Mesendoderm (in vitro differentiated cells): ENCODE measurements at regions not wholly inside any gene's neighbourhood (a gene's known extent, or its start where the extent isn't known, plus 50 kb on each side); places are given as distances from the start of the nearest gene placed in this dataset.
"Not testable (repeated sequence)": the region's sequence is repeated elsewhere in the genome, so short reads cannot be mapped to it uniquely, and the experiment has no call there.

Source experiments
- DNase-seq: peaks from one replicate; pipeline ENCODE4 v3.0.0; 2013
- H2AK5ac ChIP-seq: 2 replicates; pipeline ENCODE4 v1.6.1; 2013; ENCODE audit warnings: low read length, inconsistent platforms
- H2BK120ac ChIP-seq: 2 replicates; pipeline ENCODE4 v1.6.1; 2013; ENCODE audit warnings: low read depth, mild to moderate bottlenecking, low read length, moderate library complexity, mixed read lengths
- H2BK15ac ChIP-seq: replicated peaks from 2 replicates; pipeline ENCODE4 v1.6.1; 2013; ENCODE audit warnings: low read depth, mild to moderate bottlenecking, moderate library complexity
- H2BK5ac ChIP-seq: 2 replicates; pipeline ENCODE4 v1.6.1; 2013; ENCODE audit warnings: low read length, inconsistent platforms
- H3K18ac ChIP-seq: 2 replicates; pipeline ENCODE4 v1.6.1; 2013; ENCODE audit warnings: mild to moderate bottlenecking, low read length, mixed read lengths
- H3K23ac ChIP-seq: one replicate; pipeline ENCODE4 v1.6.1; 2013; ENCODE audit warnings: low read length
- H3K27ac ChIP-seq: 2 replicates; pipeline ENCODE4 v1.5.1; 2013; ENCODE audit warnings: low read depth, mild to moderate bottlenecking, inconsistent platforms, low read length, moderate library complexity
- H3K27me3 ChIP-seq: 2 replicates; pipeline ENCODE4 v1.6.1; 2013; ENCODE audit warnings: low read length, control low read depth, mild to moderate bottlenecking, inconsistent platforms; ENCODE audit not compliant: insufficient read depth, poor library complexity
- H3K36me3 ChIP-seq: 2 replicates; pipeline ENCODE4 v1.6.1; 2013; ENCODE audit warnings: low read length, inconsistent platforms; ENCODE audit not compliant: control insufficient read depth, insufficient read depth
- H3K4ac ChIP-seq: one replicate; pipeline ENCODE4 v1.6.1; 2013; ENCODE audit warnings: low read depth, mild to moderate bottlenecking, low read length, moderate library complexity
- H3K4me1 ChIP-seq: 2 replicates; pipeline ENCODE4 v1.6.1; 2013; ENCODE audit warnings: low read depth, low read length, inconsistent platforms; ENCODE audit not compliant: control insufficient read depth
- H3K4me2 ChIP-seq: 2 replicates; pipeline ENCODE4 v1.6.1; 2013; ENCODE audit warnings: low read length
- H3K4me3 ChIP-seq: 2 replicates; pipeline ENCODE4 v1.5.1; 2013; ENCODE audit warnings: mild to moderate bottlenecking, low read length
- H3K56ac ChIP-seq: one replicate; pipeline ENCODE4 v1.6.1; 2013; ENCODE audit warnings: low read length
- H3K79me1 ChIP-seq: 2 replicates; pipeline ENCODE4 v1.6.1; 2013; ENCODE audit warnings: low read length, inconsistent platforms
- H3K79me2 ChIP-seq: 2 replicates; pipeline ENCODE4 v1.6.1; 2013; ENCODE audit warnings: mild to moderate bottlenecking, low read length; ENCODE audit not compliant: control insufficient read depth, insufficient read depth
- H3K9ac ChIP-seq: 2 replicates; pipeline ENCODE4 v1.6.1; 2013; ENCODE audit warnings: low read length, inconsistent platforms
- H4K5ac ChIP-seq: one replicate; pipeline ENCODE4 v1.6.1; 2013; ENCODE audit warnings: low read length
- H4K8ac ChIP-seq: one replicate; pipeline ENCODE4 v1.6.1; 2013; ENCODE audit warnings: low read depth, mild to moderate bottlenecking, control low read depth, low read length, moderate library complexity
- WGBS: extraction: QIAGEN DNeasy Blood & Tissue Kit; methylation state at CpG from one replicate; pipeline ENCODE4 v1.1.7; 2013; ENCODE audit warnings: low lambda C conversion rate, missing lambda C conversion rate; ENCODE audit not compliant: insufficient coverage; ENCODE audit errors: extremely low coverage; 5-methylcytosine and 5-hydroxymethylcytosine counted together

DNA sequence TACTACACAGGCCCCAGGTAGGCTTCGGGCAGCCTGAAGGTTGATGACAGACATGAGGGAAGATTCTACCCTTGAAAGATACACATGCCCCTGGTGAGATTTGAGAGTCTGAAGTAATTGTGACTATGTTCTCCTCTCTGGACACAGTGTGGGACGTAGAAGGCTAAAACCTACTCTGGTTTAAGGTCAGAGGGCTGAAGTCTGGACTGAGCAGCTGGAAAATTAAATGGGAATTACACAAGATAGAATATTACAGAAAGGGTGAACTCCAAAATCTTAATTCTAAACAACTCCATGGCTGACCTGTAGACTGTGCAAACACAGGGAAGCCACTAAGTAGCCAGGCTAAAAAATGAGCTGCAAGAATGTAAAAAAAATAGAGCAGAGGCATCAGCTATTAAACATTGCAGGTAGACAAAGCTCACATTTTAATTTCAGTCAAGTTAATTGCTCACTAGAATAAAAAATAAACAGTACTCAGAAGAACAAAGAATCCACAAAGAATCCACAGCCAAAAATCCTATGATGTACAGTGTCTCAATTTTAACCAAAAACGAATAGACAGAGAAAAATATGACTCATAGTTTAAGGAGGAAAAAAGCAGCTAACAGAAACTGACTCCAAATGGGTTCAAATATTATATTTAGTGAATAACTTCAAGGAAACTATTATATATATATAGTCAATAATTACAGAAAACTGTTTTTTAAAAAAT is 170.4 kb downstream of the PCDH18 start:
- H3K9ac ChIP-seq, result no peak overlapping the region
- no peaks in the 10 kb centered on the region for H3K27me3 ChIP-seq
- no peak overlapping the region for H2BK5ac ChIP-seq
- no peak overlapping the region for H2BK120ac ChIP-seq
- H3K79me2 ChIP-seq, result no peaks in the 10 kb centered on the region
- no peak overlapping the region for H4K8ac ChIP-seq
- H3K18ac ChIP-seq, result no peak overlapping the region
- H2BK15ac ChIP-seq, result no peak overlapping the region
- H3K23ac ChIP-seq, result no peak overlapping the region
- no peak overlapping the region for H3K27ac ChIP-seq
- no CpG with 5 or more reads among the region's 3 CpGs for WGBS
- no peak overlapping the region for H3K4me2 ChIP-seq
- H3K56ac ChIP-seq, result no peak overlapping the region
- H2AK5ac ChIP-seq, result no peak overlapping the region
- no peaks in the 10 kb centered on the region for H3K36me3 ChIP-seq
- H4K5ac ChIP-seq, result no peak overlapping the region
- H3K4me3 ChIP-seq, result no peak overlapping the region
- no peaks in the 10 kb centered on the region for H3K79me1 ChIP-seq
- no peak overlapping the region for H3K4ac ChIP-seq
- no peak for DNase-seq
- H3K4me1 ChIP-seq, result no peaks in the 10 kb centered on the region

DNA sequence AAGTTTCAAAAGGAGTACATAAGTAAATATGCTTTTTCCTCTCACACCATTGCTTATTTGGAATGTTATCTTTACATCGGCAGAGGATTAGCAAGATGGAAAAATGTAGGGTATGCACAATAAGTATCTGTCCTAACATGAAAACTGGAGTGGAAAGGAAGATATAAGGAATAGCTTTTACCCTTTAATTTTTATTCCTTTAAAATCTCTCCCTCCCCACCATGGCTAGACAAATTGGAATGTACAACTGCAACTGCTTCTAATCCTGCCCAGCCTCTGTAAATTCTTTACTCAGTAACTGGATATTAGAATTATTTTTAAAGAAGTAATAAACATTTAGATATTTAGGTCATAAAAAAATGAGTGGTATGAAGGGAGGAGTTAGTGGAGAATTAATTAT is 171.5 kb downstream of the PCDH18 start:
- Histone ChIP-seq H2BK120ac (no peak overlapping the region), H3K27me3 (no peaks in the 10 kb centered on the region), H2AK5ac (no peak overlapping the region), H4K8ac (no peak overlapping the region), H3K23ac (no peak overlapping the region), H4K5ac (no peak overlapping the region), H3K79me1 (no peaks in the 10 kb centered on the region), H3K56ac (no peak overlapping the region), H3K79me2 (no peaks in the 10 kb centered on the region), H3K27ac (no peak overlapping the region), H2BK15ac (no peak overlapping the region), H3K4me1 (no peaks in the 10 kb centered on the region), H3K4me2 (no peak overlapping the region), H3K36me3 (no peaks in the 10 kb centered on the region), H3K9ac (no peak overlapping the region), H3K4ac (no peak overlapping the region), H3K4me3 (no peak overlapping the region), H2BK5ac (no peak overlapping the region), H3K18ac (no peak overlapping the region)
- no peak for DNase-seq
- no CpG with 5 or more reads among the region's 1 CpG for WGBS

DNA sequence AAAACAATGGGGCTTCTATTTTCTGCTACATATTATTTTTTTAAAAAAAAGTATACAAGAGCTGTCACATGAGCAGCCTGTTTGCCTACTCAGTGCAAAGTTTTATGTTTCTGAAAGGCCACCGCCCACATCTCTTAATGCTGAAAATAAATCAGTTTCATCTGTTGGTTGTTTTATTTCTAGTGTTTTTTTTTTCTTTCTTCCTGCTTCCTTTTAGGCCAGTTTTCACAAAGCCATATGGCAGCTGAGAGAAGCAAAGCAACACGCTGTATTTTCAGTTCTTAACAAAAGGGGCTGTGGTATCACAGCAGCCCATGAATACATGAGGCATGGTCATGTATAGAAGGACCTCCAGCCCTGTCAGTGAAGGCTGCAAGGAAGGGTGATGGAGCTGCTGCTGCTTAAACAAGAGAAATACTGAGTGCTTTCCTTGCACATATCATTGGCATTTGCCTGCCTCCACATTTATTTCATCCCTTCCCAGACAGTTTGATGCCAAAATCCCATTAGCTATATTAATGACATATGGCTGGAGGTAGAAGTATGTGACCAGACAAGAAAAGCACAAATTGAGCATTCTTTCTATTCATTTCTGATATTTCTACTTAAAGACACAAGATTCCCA is 172.5 kb downstream of the PCDH18 start:
- Histone ChIP-seq H4K8ac (no peak overlapping the region), H3K18ac (no peak overlapping the region), H3K4me3 (no peak overlapping the region), H3K23ac (no peak overlapping the region), H3K9ac (no peak overlapping the region), H3K79me2 (no peaks in the 10 kb centered on the region), H3K4me2 (no peak overlapping the region), H3K56ac (no peak overlapping the region), H3K4me1 (no peaks in the 10 kb centered on the region), H3K79me1 (no peaks in the 10 kb centered on the region), H3K27ac (no peak overlapping the region), H2BK120ac (no peak overlapping the region), H3K27me3 (no peaks in the 10 kb centered on the region), H3K36me3 (no peaks in the 10 kb centered on the region), H2BK15ac (no peak overlapping the region), H3K4ac (no peak overlapping the region), H2BK5ac (no peak overlapping the region), H4K5ac (no peak overlapping the region), H2AK5ac (no peak overlapping the region)
- no peak for DNase-seq
- no CpG with 5 or more reads among the region's 2 CpGs for WGBS

DNA sequence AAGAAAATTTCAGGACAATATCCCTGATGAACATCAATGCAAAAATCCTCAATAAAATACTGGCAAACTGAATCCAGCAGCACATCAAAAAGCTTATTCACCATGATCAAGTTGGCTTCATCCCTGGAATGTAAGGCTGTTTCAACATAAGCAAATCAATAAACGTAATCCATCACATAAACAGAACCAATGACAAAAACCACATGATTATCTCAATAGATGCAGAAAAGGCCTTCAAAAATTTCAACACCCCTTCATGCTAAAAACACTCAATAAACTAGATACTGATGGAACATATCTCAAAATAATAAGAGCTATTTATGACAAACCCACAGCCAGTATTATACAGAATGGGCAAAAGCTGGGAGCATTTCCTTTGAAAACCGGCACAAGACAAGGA is 177.7 kb downstream of the PCDH18 start:
- H2AK5ac ChIP-seq, H3K18ac ChIP-seq, H3K79me1 ChIP-seq, H4K8ac ChIP-seq, H3K4me2 ChIP-seq, H3K4me1 ChIP-seq, H3K4me3 ChIP-seq, H3K79me2 ChIP-seq, H3K4ac ChIP-seq, H3K27ac ChIP-seq, H3K23ac ChIP-seq, H3K36me3 ChIP-seq, H2BK15ac ChIP-seq, H2BK120ac ChIP-seq, H2BK5ac ChIP-seq, H4K5ac ChIP-seq, H3K27me3 ChIP-seq, H3K9ac ChIP-seq, H3K56ac ChIP-seq, DNase-seq: not testable (repeated sequence)
- WGBS, result no CpG with 5 or more reads among the region's 2 CpGs

DNA sequence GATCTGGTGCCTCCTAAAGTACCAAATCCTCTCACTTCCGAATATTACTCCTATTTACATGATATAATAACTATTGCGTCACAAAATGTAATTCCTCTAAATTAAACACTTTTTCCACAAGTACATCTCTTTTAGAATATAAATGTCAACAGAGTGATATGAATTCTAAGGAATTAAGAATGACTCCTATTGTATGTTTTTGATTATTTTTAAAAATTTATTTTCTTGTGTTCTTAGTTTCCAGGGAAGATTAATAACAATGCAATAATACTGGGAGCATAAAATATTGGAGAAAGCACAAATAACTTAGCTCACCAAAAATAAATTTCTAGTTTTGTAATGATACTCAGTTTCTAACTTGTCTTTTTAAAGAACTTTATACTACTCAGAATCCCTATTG is 184.9 kb downstream of the PCDH18 start:
- Histone ChIP-seq H2BK5ac (no peak overlapping the region), H2AK5ac (no peak overlapping the region), H3K23ac (no peak overlapping the region), H4K8ac (no peak overlapping the region), H3K4me2 (no peak overlapping the region), H3K4me1 (no peaks in the 10 kb centered on the region), H2BK120ac (no peak overlapping the region), H3K36me3 (no peaks in the 10 kb centered on the region), H3K4me3 (no peak overlapping the region), H3K4ac (no peak overlapping the region), H3K79me2 (no peaks in the 10 kb centered on the region), H3K79me1 (no peaks in the 10 kb centered on the region), H2BK15ac (no peak overlapping the region), H3K27ac (no peak overlapping the region), H3K27me3 (no peaks in the 10 kb centered on the region), H3K56ac (no peak overlapping the region), H3K9ac (no peak overlapping the region), H4K5ac (no peak overlapping the region), H3K18ac (no peak overlapping the region)
- 100% methylated on average over 1 of the region's 2 CpGs for WGBS
- no peak for DNase-seq

DNA sequence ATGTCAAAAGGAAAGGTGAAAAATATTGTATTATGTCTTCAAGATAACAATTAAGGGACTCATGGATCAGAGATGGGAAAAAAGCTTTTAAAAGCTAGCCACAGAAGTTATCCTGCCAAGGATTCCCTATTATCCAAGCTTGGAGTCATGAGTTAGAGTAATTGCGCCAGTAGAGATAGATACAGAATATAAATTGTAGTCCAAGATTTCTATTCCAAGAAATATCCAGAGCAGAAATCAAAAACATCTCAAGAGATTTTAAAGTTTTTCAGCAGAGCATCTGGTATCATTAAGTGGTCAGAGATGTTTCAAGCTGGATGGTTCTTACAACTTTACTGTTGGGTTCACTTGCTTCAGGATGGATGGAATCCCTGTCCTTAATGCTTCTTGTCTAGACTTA is 186.7 kb downstream of the PCDH18 start:
- Histone ChIP-seq H4K5ac (no peak overlapping the region), H4K8ac (no peak overlapping the region), H2BK5ac (no peak overlapping the region), H3K4me1 (no peaks in the 10 kb centered on the region), H3K56ac (no peak overlapping the region), H2AK5ac (no peak overlapping the region), H3K4ac (no peak overlapping the region), H2BK120ac (no peak overlapping the region), H3K4me2 (no peak overlapping the region), H3K23ac (no peak overlapping the region), H2BK15ac (no peak overlapping the region), H3K79me2 (no peaks in the 10 kb centered on the region), H3K27ac (no peak overlapping the region), H3K9ac (no peak overlapping the region), H3K79me1 (no peaks in the 10 kb centered on the region), H3K27me3 (no peaks in the 10 kb centered on the region), H3K4me3 (no peak overlapping the region), H3K36me3 (no peaks in the 10 kb centered on the region), H3K18ac (no peak overlapping the region)
- DNase-seq, result no peak
- WGBS, result no CpG with 5 or more reads among the region's 1 CpG
